ENCODE measurements at regions not wholly inside any gene's neighbourhood (a gene's known extent, or its start where the extent isn't known, plus 50 kb on each side); places are given as distances from the start of the nearest gene placed in this dataset.

- Histone ChIP-seq H3K9me3 (ENCODE audit: control insufficient read depth in 4 of 4, low read length in 3 of 4) (peaks cover 0 to 2% (median 0%) of the 10 kb centered on the region in 4 donors), H3K4me3 (ENCODE audit: low read depth in 1 of 3, low read length in 3 of 3) (no peak overlapping the region), H3K27me3 (ENCODE audit: control insufficient read depth in 4 of 4, insufficient read depth in 4 of 4, low read length in 3 of 4) (no peaks in the 10 kb centered on the region), H3K4me1 (ENCODE audit: control insufficient read depth in 4 of 4, insufficient read depth in 4 of 4, low read length in 3 of 4) (peaks cover 1 to 27% (median 3%) of the 10 kb centered on the region in 4 donors), H3K27ac (ENCODE audit: low read depth in 1 of 2, low read length in 2 of 2) (no peak overlapping the region), H3K36me3 (ENCODE audit: control insufficient read depth in 4 of 4, insufficient read depth in 3 of 4, low read depth in 1 of 4, low read length in 3 of 4) (no peaks in the 10 kb centered on the region), H3K9ac (ENCODE audit: low read depth in 1 of 2, low read length in 2 of 2) (no peak overlapping the region)
- WGBS, result 92% methylated on average over 4 of the region's 4 CpGs
- TF ChIP-seq REST (IDR thresholded peaks at IDR 0.05) (no peak), HNF4A (conservative IDR thresholded peaks at IDR 0.05) (no peak), RAD21 (IDR thresholded peaks at IDR 0.05) (no peak), HNF4G (IDR thresholded peaks at IDR 0.05) (no peak), FOXA2 (IDR thresholded peaks at IDR 0.05) (no peak), ATF3 (IDR thresholded peaks at IDR 0.05) (no peak), CTCF (IDR thresholded peaks at IDR 0.05; ENCODE audit: low read depth, low read length, missing input control) (no peak), GABPA (IDR thresholded peaks at IDR 0.05 in 1 of 2, conservative IDR thresholded peaks at IDR 0.05 in 1 of 2) (no peak), TAF1 (conservative IDR thresholded peaks at IDR 0.05) (no peak), ZBTB33 (IDR thresholded peaks at IDR 0.05) (no peak), YY1 (IDR thresholded peaks at IDR 0.05) (no peak), EGR1 (IDR thresholded peaks at IDR 0.05; ENCODE audit: low read depth in 2 of 2) (no peak)
- no peak for DNase-seq (ENCODE audit: low spot score)
Observed at GRCh38 chr15:37792351-37792750, 142.1 kb upstream of the TMCO5A start.

GRCh38 chr15:37793851-37794250, 140.6 kb upstream of the TMCO5A start:
- no peak overlapping the region for H3K9ac ChIP-seq (ENCODE audit: low read depth in 1 of 2, low read length in 2 of 2)
- H3K27me3 ChIP-seq (ENCODE audit: control insufficient read depth in 4 of 4, insufficient read depth in 4 of 4, low read length in 3 of 4), result no peaks in the 10 kb centered on the region
- WGBS, result 26% methylated on average over 2 of the region's 2 CpGs
- no peak for DNase-seq (ENCODE audit: low spot score)
- H3K27ac ChIP-seq (ENCODE audit: low read depth in 1 of 2, low read length in 2 of 2), result no peak overlapping the region
- no peaks in the 10 kb centered on the region for H3K36me3 ChIP-seq (ENCODE audit: control insufficient read depth in 4 of 4, insufficient read depth in 3 of 4, low read depth in 1 of 4, low read length in 3 of 4)
- TF ChIP-seq HNF4G (IDR thresholded peaks at IDR 0.05), result no peak
- TF ChIP-seq HNF4A (conservative IDR thresholded peaks at IDR 0.05), result peak in 1 of 2 donors; percentile 12
- TF ChIP-seq RAD21 (IDR thresholded peaks at IDR 0.05), result peak; percentile 77 to 87
- peak; percentile 42 for TF ChIP-seq CTCF (IDR thresholded peaks at IDR 0.05; ENCODE audit: low read depth, low read length, missing input control)
- peak in 1 of 2 donors; percentile 4 for TF ChIP-seq RXRA (IDR thresholded peaks at IDR 0.05)
- no peak overlapping the region for H3K4me3 ChIP-seq (ENCODE audit: low read depth in 1 of 3, low read length in 3 of 3)
- H3K4me1 ChIP-seq (ENCODE audit: control insufficient read depth in 4 of 4, insufficient read depth in 4 of 4, low read length in 3 of 4), result peaks cover 0 to 13% (median 2%) of the 10 kb centered on the region in 4 donors
- H3K9me3 ChIP-seq (ENCODE audit: control insufficient read depth in 4 of 4, low read length in 3 of 4), result peaks cover 0 to 2% (median 0%) of the 10 kb centered on the region in 4 donors

Measured in liver (tissue), 8 donors.